Stimulated activated naive B cell treated with anti-CD40 and anti-IgM and Interleukin-4, amounts not matched to agents 10 μg/mL and 1 μg/mL and 100 μg/mL, for 72 hours (primary cell): ENCODE measurements at regions not wholly inside any gene's neighbourhood (a gene's known extent, or its start where the extent isn't known, plus 50 kb on each side); places are given as distances from the start of the nearest gene placed in this dataset.

Experiments
- ATAC-seq, 2 donors: fragments of 150-1000 bp; cut with Tn5 transposase; replicated peaks; 2 replicates each; pipeline ENCODE4 v1.10.0; 2021; ENCODE audit warnings: moderate library complexity in 1 of 2
- DNase-seq: peaks from one replicate; pipeline ENCODE4 v3.0.0; 2021
- H3K27ac Mint-ChIP-seq: one replicate; pipeline ENCODE4 v1.8.0; 2022; ENCODE audit warnings: mild to moderate bottlenecking, mixed read lengths
- H3K27me3 Mint-ChIP-seq, 2 donors: one replicate each; pipeline ENCODE4 v1.8.0; 2022; ENCODE audit warnings: mixed read lengths in 2 of 2
- H3K36me3 Mint-ChIP-seq, 2 donors: one replicate each; pipeline ENCODE4 v1.8.0; 2022; ENCODE audit warnings: mixed read lengths in 2 of 2, mild to moderate bottlenecking in 1 of 2
- H3K4me1 Mint-ChIP-seq, 2 donors: one replicate each; pipeline ENCODE4 v1.8.0; 2022; ENCODE audit warnings: mixed read lengths in 2 of 2, mild to moderate bottlenecking in 1 of 2
- H3K4me3 Mint-ChIP-seq, 2 donors: one replicate each; pipeline ENCODE4 v1.8.0; 2022; ENCODE audit warnings: mild to moderate bottlenecking in 2 of 2, mixed read lengths in 2 of 2, moderate library complexity in 1 of 2
- H3K9me3 Mint-ChIP-seq, 2 donors: one replicate each; pipeline ENCODE4 v1.8.0; 2022; ENCODE audit warnings: mixed read lengths in 2 of 2, mild to moderate bottlenecking in 1 of 2

DNA sequence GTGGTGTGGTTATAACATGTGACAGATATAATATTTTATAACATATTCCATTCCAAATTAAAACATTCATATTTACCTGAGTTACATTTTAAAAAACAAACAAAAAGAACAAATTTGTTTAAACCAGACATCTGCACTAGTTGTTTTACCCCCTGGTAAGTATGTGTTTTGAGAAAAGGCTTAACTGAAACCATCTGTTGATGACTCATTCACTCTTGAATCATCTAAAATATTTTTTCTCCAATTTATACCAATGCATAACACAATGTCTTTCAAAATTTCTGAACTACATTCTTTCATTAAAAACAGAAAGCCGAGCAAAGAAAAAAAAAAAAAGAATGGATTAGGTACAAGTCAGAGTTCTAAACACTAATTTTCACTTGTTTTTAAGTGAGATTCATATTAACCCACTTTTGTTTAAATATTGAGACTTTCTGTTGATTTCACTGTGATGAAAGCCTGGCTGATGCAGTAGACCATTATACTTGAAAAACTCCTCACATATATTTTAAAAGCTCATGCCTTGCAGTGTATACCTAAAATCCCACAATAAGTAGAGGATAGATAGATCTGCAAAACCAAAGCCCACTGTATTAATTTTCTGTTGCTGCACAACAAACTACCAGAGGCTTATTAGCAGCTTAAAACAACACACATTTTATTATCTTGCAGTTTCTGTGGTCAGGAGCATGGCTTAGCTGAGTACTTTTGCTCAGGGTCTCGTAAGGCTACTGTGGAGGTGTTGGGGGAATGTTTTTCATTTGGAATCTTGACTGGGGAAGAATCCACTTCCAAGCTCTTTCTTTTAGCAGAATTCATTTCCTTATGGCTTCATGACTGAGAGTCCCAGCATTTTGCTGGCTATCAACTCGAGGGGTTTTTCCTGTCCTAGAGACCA, 221.5 kb downstream of the PCDH18 start:
- no peak for DNase-seq
- H3K4me1 Mint-ChIP-seq, result no peaks in the 10 kb centered on the region
- H3K27ac Mint-ChIP-seq, result no peak overlapping the region
- no peak overlapping the region for H3K4me3 Mint-ChIP-seq
- no peaks in the 10 kb centered on the region for H3K36me3 Mint-ChIP-seq
- no peak for ATAC-seq
- no peaks in the 10 kb centered on the region for H3K27me3 Mint-ChIP-seq
- H3K9me3 Mint-ChIP-seq, result peaks cover 0 to 1% of the 10 kb centered on the region in 2 donors

DNA sequence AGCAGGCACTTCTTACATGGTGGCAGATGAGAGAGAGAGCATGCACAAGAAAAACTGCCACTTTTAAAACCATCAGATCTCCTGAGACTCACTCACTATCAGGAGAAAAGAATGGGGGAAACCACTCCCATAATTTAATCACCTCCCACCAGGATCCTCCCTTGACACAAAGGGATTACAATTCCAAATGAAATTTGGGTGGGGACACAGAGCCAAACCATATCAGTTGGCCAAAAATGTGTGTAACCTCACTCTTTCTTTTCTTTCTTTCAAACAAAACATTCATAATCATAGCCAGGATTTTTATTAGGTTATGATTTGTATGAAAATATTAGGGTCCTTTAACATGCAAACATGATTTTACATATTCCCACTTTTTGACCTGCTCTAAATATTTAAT, 222.1 kb downstream of the PCDH18 start:
- H3K4me3 Mint-ChIP-seq, result no peak overlapping the region
- H3K4me1 Mint-ChIP-seq, result no peaks in the 10 kb centered on the region
- H3K9me3 Mint-ChIP-seq, result peaks cover 0 to 1% of the 10 kb centered on the region in 2 donors
- DNase-seq (no peak), ATAC-seq (no peak)
- H3K27ac Mint-ChIP-seq, result no peak overlapping the region
- no peaks in the 10 kb centered on the region for H3K36me3 Mint-ChIP-seq
- no peaks in the 10 kb centered on the region for H3K27me3 Mint-ChIP-seq

DNA sequence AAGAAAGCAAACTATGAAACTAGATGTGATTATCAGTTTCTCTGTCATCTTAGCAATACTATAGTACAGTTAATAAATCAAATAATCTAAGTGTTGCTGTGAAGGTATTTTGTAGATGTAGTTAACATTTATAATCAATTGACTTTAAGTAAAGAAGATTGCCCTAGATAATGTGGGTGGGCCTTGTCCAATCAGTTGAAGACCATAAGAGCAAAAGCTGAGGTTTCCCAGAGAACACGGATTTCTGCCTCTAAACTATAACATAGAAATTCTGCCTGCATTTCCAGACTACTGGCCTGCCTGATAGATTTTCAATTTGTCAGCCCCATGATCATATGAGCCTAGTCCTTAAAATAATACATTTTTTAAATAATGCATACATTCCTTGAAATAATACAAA, 222.9 kb downstream of the PCDH18 start:
- ATAC-seq (no peak), DNase-seq (no peak)
- Mint-ChIP-seq H3K36me3 (no peaks in the 10 kb centered on the region), H3K4me3 (no peak overlapping the region), H3K27ac (no peak overlapping the region), H3K4me1 (no peaks in the 10 kb centered on the region), H3K9me3 (peaks cover 0 to under 1% of the 10 kb centered on the region in 2 donors), H3K27me3 (no peaks in the 10 kb centered on the region)

DNA sequence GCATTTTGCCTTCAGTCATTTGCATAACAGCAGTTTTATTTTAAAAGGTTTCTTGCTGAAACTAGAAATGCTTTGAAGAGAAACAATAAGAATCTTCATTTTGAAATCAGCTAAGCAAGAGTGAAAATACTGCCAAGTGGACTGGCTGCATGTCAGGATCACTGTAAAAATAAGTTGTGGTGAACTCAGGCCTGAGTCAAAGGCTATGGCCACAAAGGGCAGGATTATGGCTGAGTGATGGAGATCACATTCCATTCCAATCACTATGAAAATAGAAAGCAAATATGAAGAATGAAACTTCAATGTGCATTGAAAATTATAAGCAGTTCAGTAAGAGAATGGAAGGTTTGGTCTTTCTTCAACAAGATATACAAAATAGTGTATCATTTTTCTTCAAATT, 224.5 kb downstream of the PCDH18 start:
- ATAC-seq (no peak), DNase-seq (no peak)
- Mint-ChIP-seq H3K4me3 (no peak overlapping the region), H3K36me3 (no peaks in the 10 kb centered on the region), H3K27me3 (no peaks in the 10 kb centered on the region), H3K27ac (no peak overlapping the region), H3K9me3 (no peaks in the 10 kb centered on the region), H3K4me1 (no peaks in the 10 kb centered on the region)

DNA sequence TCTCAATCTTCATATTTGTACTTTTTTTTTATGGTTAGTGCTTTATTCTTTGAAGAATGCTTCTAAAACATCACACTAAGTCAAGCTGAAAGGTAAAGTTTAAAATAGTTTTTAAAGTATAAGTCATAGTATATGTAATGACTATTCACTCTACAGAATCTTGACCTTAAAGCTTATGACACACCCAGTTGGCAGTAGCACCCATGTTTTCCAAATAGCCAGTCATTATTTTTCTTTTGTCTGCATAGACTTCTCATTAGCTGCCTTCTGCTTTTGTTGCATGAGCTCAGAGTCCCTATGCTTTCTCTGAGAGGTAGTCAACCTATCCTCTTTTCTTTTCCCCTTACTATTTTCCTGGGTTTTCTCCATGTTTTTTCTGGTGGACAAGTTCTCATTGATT, 231.5 kb downstream of the PCDH18 start:
- no peak for DNase-seq
- H3K27ac Mint-ChIP-seq, result no peak overlapping the region

DNA sequence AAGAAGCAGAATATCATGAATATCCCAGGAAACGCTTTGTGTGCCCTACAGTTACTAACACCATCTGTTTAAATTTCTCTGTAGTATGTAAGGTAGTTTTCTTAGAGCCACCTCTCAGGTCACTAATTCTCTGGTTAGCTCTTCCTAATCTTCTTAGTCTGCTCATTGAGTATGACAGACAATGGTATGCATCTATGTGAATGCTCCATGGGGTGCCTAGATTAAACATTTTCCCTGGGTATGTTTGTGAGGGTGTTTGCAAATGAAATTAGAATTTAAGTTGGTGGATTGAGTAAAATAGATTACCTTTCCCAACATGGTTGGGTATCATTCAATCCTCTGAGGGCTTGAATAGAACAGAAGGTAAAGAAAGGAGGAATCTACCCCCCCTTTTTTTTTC, 233.0 kb downstream of the PCDH18 start:
- no peaks in the 10 kb centered on the region for H3K36me3 Mint-ChIP-seq
- H3K4me1 Mint-ChIP-seq, result no peaks in the 10 kb centered on the region
- no peak overlapping the region for H3K27ac Mint-ChIP-seq
- no peaks in the 10 kb centered on the region for H3K27me3 Mint-ChIP-seq
- H3K9me3 Mint-ChIP-seq, result peaks cover 0 to 3% of the 10 kb centered on the region in 2 donors
- no peak overlapping the region for H3K4me3 Mint-ChIP-seq
- no peak for DNase-seq
- ATAC-seq, result no peak

More for the DNA sequence above, 231.5 kb downstream of the PCDH18 start:
- Mint-ChIP-seq H3K36me3 (no peaks in the 10 kb centered on the region), H3K4me1 (no peaks in the 10 kb centered on the region), H3K27me3 (no peaks in the 10 kb centered on the region), H3K4me3 (no peak overlapping the region), H3K9me3 (peaks cover 0 to 3% of the 10 kb centered on the region in 2 donors)
- no peak for ATAC-seq

DNA sequence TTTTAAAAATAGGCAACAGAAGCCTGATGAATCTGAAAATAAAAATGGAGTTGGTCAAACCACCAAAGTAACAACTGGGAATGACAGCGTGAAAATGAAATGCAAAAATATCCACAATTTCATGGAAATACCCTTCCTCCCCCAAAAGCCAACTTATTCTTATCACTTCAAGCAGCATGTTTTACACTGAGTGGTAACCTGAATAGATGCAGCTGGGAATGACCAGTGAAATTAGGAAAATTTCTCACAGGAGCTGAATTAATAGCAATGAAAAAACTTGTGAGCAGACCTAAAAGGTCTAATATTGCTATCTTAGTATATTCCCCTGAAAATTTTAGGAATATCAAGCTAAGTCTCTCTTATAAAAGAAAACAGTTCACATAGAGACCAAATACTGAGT, 239.0 kb downstream of the PCDH18 start:
- no peaks in the 10 kb centered on the region for H3K4me1 Mint-ChIP-seq
- H3K27ac Mint-ChIP-seq, result no peak overlapping the region
- no peaks in the 10 kb centered on the region for H3K36me3 Mint-ChIP-seq
- no peaks in the 10 kb centered on the region for H3K9me3 Mint-ChIP-seq
- DNase-seq, result no peak
- no peaks in the 10 kb centered on the region for H3K27me3 Mint-ChIP-seq
- no peak overlapping the region for H3K4me3 Mint-ChIP-seq
- no peak for ATAC-seq

DNA sequence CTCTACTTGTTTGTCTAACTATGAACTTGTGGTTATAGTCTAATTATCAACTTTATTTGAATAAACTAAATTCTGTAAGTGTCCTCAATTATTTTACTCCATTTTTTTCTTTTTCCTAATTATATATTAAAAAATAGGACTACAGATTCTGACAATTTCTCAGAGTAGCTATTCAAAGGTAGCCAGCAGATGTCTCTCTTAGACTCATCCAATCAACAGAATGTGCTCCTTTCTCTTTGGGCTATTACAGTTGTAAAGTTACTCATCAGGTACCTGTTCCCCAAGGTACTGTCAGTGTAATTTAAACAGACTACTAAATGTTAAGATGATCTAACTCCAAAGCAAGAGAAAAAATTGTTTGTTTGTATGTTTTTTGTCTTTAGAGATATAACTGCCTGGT, 248.6 kb downstream of the PCDH18 start:
- ATAC-seq (no peak), DNase-seq (no peak)
- H3K36me3 Mint-ChIP-seq, result no peaks in the 10 kb centered on the region
- H3K4me1 Mint-ChIP-seq, result no peaks in the 10 kb centered on the region
- H3K27ac Mint-ChIP-seq, result no peak overlapping the region
- peaks cover 2 to 4% of the 10 kb centered on the region in 2 donors for H3K9me3 Mint-ChIP-seq
- no peaks in the 10 kb centered on the region for H3K27me3 Mint-ChIP-seq
- H3K4me3 Mint-ChIP-seq, result no peak overlapping the region

DNA sequence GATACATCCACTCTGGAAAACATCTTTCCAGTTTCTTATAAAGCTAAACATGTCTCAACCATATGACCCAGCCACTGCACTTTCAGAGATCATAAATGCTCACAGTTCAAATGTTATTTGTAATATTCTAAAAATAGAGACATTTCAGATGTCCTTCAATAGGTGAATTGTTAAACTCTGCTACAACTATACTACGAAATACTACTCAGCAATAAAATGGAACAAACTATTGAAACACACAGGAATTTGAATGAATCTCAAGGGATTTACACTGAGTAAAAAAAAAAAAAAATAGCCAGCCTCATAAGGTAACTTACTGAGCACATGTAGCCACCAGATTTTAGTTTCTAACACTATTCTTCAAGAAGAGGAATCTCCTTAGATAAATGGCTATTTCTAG, 253.9 kb downstream of the PCDH18 start:
- Mint-ChIP-seq H3K4me3 (no peak overlapping the region), H3K27me3 (no peaks in the 10 kb centered on the region), H3K36me3 (no peaks in the 10 kb centered on the region), H3K9me3 (peaks cover 0 to 4% of the 10 kb centered on the region in 2 donors), H3K4me1 (no peaks in the 10 kb centered on the region), H3K27ac (no peak overlapping the region)
- no peak for ATAC-seq
- DNase-seq, result no peak

DNA sequence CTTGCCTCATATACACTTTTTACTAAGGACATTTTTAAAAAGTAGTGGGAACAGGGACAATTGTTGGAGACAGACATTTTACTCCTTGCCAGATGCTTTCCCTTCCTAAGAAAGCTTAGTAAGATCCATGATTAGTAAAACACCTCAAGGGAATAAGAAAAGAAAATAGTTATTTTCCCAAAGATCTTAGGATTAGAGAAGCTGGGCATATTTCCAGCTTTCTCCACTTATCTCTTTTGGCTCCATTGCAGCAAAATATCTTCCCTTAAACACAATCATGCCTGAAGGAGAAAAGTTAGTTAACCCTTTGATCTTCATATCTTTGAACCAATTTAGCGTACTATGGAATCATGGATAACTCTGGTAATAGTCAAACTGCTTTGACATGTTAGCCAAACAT, 257.9 kb downstream of the PCDH18 start:
- no peak for DNase-seq
- Mint-ChIP-seq H3K27ac (no peak overlapping the region), H3K27me3 (no peaks in the 10 kb centered on the region), H3K9me3 (peaks cover 0 to 5% of the 10 kb centered on the region in 2 donors), H3K36me3 (no peaks in the 10 kb centered on the region), H3K4me3 (no peak overlapping the region), H3K4me1 (no peaks in the 10 kb centered on the region)
- ATAC-seq, result no peak

DNA sequence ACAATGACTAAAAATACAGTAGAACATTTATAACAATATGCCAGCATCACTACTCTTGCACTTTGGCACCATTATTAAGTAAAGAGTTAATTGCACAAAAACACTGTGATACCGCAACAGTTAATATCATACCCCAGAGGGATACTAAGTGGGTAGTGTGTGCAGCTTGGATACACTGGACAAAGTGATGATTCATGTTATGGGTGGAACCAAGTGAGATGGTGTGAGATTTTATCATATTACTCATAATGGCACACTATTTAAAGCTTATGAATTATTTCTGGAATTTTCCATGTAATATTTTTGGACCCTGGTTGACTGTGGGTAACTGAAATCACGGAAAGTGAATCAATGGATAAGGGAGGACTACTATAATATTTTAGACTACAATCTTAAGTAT, 265.3 kb downstream of the PCDH18 start:
- DNase-seq, result no peak
- Mint-ChIP-seq H3K27me3 (no peaks in the 10 kb centered on the region), H3K9me3 (peaks cover 0 to 5% of the 10 kb centered on the region in 2 donors), H3K4me3 (no peak overlapping the region), H3K27ac (no peak overlapping the region), H3K4me1 (no peaks in the 10 kb centered on the region), H3K36me3 (no peaks in the 10 kb centered on the region)
- ATAC-seq, result no peak

DNA sequence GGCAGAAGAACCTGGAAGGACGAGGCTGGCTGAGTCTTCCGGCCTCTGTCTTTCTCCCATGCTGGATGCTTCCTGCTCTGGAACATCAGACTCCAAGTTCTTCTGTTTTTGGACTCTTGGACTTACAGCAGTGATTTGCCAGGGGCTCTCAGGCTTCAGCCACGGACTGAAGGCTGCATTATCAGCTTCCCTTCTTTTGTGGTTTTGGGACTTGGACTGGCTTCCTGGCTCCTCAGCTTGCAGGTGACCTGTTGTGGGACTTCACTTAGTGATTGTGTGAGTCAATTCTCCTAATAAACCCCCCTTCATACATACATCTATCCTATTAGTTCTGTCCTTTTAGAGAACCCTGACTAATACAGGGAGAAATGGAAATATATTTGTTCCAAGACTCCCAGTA, 265.8 kb downstream of the PCDH18 start:
- ATAC-seq (no peak), DNase-seq (no peak)
- Mint-ChIP-seq H3K4me3 (no peak overlapping the region), H3K27me3 (no peaks in the 10 kb centered on the region), H3K4me1 (no peaks in the 10 kb centered on the region), H3K9me3 (peaks cover 0 to 5% of the 10 kb centered on the region in 2 donors), H3K27ac (no peak overlapping the region), H3K36me3 (no peaks in the 10 kb centered on the region)

DNA sequence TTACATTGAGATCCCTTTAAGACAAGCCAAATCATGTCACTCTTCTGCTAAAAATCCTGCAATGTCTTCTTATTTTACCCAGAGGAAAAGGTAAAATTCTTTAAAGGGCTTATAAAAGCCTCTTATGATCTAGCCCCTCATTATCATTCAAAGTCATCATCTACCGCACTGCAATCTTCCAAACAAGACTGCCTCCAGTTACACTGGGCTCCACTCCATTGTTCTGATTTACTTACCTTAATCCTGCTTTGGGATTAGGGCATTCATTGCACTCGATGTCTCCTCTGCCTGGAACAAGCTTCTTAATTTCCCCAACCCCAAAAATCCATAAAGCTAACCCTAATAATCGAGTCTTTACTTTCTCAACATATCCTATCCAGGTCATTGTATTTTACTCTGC, 269.1 kb downstream of the PCDH18 start:
- Mint-ChIP-seq H3K4me1 (no peaks in the 10 kb centered on the region), H3K27ac (no peak overlapping the region), H3K4me3 (no peak overlapping the region), H3K27me3 (no peaks in the 10 kb centered on the region), H3K36me3 (no peaks in the 10 kb centered on the region), H3K9me3 (peaks cover 0 to 2% of the 10 kb centered on the region in 2 donors)
- no peak for DNase-seq
- no peak for ATAC-seq

DNA sequence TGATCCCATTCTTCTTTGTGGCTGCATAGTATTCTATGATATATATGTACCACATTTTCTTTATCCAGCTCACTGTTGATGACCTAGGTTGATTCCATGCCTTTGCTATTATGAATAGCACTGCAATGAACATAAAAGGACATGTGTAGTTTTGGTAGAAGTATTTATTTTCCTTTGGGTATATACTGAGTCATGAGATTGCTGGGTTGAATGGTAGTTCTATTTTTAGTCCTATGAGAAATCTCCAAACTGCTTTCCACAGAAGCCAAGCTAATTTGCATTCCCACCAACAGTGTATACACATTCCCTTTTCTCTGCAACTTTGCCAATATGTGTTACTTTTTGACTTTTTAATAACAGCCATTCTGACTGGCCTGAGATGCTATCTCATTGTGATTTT, 278.3 kb downstream of the PCDH18 start:
- H3K9me3 Mint-ChIP-seq, result no peaks in the 10 kb centered on the region
- ATAC-seq (no peak), DNase-seq (no peak)
- H3K36me3 Mint-ChIP-seq, result no peaks in the 10 kb centered on the region
- no peaks in the 10 kb centered on the region for H3K27me3 Mint-ChIP-seq
- H3K4me3 Mint-ChIP-seq, result no peak overlapping the region
- H3K4me1 Mint-ChIP-seq, result no peaks in the 10 kb centered on the region
- no peak overlapping the region for H3K27ac Mint-ChIP-seq

DNA sequence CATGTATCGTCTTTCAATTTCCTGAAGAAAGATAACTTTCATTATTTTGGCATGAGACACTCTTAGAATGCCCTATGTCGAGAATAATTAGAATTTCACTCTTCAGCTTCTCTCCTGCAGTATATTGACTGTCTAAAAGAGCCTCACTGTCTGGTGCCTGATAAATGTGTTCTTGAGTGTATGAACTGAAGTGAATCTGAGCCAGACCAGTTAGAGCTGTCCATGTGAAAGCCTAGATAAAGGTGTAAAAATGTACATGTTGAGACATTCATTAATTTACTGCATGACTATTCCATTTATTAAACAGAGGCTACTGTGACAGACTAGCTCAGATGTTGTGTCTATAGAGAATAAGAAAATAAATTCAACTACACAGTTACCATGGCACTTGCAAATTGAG, 283.2 kb downstream of the PCDH18 start:
- DNase-seq, result no peak
- H3K4me3 Mint-ChIP-seq, result no peak overlapping the region
- no peak overlapping the region for H3K27ac Mint-ChIP-seq
- no peaks in the 10 kb centered on the region for H3K27me3 Mint-ChIP-seq
- no peaks in the 10 kb centered on the region for H3K4me1 Mint-ChIP-seq
- no peak for ATAC-seq
- H3K9me3 Mint-ChIP-seq, result no peaks in the 10 kb centered on the region
- H3K36me3 Mint-ChIP-seq, result no peaks in the 10 kb centered on the region
